ENCODE measurements at regions not wholly inside any gene's neighbourhood (a gene's known extent, or its start where the extent isn't known, plus 50 kb on each side); places are given as distances from the start of the nearest gene placed in this dataset.

DNA sequence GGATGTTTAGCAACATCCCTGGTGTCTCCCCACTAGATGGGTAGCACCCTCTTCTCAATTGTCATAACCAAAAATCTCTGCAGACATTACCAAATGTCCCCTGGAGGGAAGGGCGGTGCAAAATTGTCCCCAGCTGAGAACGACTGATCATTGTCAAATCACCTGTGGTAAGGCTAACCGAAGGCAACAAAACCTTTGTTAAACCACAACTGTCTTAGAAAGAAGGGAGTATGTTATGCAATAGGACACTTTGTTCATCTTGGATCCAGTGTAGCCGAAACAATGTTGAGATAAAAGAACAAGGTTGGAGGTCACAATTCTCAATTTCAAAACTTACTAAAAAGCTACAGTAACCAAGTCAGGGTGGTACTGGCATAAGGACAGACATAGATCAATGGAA is 50.3 kb upstream of the ST3GAL5 start:
- TF ChIP-seq, protein P1, sequence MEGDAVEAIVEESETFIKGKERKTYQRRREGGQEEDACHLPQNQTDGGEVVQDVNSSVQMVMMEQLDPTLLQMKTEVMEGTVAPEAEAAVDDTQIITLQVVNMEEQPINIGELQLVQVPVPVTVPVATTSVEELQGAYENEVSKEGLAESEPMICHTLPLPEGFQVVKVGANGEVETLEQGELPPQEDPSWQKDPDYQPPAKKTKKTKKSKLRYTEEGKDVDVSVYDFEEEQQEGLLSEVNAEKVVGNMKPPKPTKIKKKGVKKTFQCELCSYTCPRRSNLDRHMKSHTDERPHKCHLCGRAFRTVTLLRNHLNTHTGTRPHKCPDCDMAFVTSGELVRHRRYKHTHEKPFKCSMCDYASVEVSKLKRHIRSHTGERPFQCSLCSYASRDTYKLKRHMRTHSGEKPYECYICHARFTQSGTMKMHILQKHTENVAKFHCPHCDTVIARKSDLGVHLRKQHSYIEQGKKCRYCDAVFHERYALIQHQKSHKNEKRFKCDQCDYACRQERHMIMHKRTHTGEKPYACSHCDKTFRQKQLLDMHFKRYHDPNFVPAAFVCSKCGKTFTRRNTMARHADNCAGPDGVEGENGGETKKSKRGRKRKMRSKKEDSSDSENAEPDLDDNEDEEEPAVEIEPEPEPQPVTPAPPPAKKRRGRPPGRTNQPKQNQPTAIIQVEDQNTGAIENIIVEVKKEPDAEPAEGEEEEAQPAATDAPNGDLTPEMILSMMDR (IDR thresholded peaks at IDR 0.05) = no peak
- Histone ChIP-seq H3K4me3 (no peak overlapping the region), H3K27me3 (no peaks in the 10 kb centered on the region), H3K36me3 (no peaks in the 10 kb centered on the region), H3K4me1 (peaks cover 6% of the 10 kb centered on the region), H3K27ac (no peak overlapping the region), H3K9me3 (no peaks in the 10 kb centered on the region)
- intact Hi-C loops (cut with DNase I) = no loop called here
- DNase-seq (no peak), ATAC-seq (no peak)

All from upper lobe of right lung (tissue), 1 donor.